K562 (cell line): ENCODE measurements at regions not wholly inside any gene's neighbourhood (a gene's known extent, or its start where the extent isn't known, plus 50 kb on each side); places are given as distances from the start of the nearest gene placed in this dataset.

Source experiments
- ATAC-seq: fragments of 200-7000 bp; cut with Tn5 transposase; 3 replicates; pipeline ENCODE4 v1.9.1; 2020; ENCODE audit warnings: moderate library complexity
- BruUV-seq: library from RNA; stranded (reverse); fragments of 400-500 nt; replicated peaks from 2 replicates; lab custom pipeline; 2021; lab: Mats Ljungman, UMichigan
- CTCF ChIA-PET: fragments of 300-600 bp; formaldehyde crosslinking; extraction: SDS; loops from one replicate; lab custom pipeline; 2021; ENCODE audit warnings: low intra/inter-chr PET ratio; lab: Yijun Ruan, JAX
- POLR2A ChIA-PET: fragments of 300-600, 350-650 bp; sonication (Branson Sonifier 250); formaldehyde crosslinking; extraction: SDS; loops from one replicate; lab custom pipeline; 2021; ENCODE audit warnings: antibody characterized with exemption, inconsistent platforms; lab: Yijun Ruan, JAX
- DNase-seq, 4 experiments: peaks; one replicate each; pipeline versions ENCODE4 v3.0.0 to v3.0.0-alpha.2; 2011 to 2018; ENCODE audit warnings: low spot score in 3 of 4, mixed read lengths in 3 of 4; ENCODE audit errors: extremely low read depth in 1 of 4
- FAIRE-seq: peaks from 2 replicates; lab custom pipeline; 2011; peaks lifted over from hg19 to GRCh38; lab: Jason Lieb, UNC
- H2AFZ ChIP-seq: 2 replicates; pipeline ENCODE4 v1.6.0; 2011; ENCODE audit warnings: low read depth, low read length, control low read depth, inconsistent platforms
- H3K27ac ChIP-seq: fragments of 200-600 bp; 3 replicates; pipeline ENCODE4 v1.8.0; 2011; ENCODE audit warnings: low read depth, mild to moderate bottlenecking, control low read depth, inconsistent platforms, low read length, moderate library complexity, mixed read lengths; ENCODE audit errors: extremely low read depth
- H3K27me3 ChIP-seq, 2 experiments: fragments of 300-600 bp in 1 of 2; 2 replicates in 1 of 2; 3 replicates in 1 of 2; pipeline versions ENCODE4 v1.6.0 to v1.8.0; 2011; ENCODE audit warnings: inconsistent platforms in 2 of 2, low read length in 2 of 2, mild to moderate bottlenecking in 1 of 2, mixed read lengths in 1 of 2, moderate library complexity in 1 of 2; ENCODE audit not compliant: control insufficient read depth in 2 of 2, insufficient read depth in 2 of 2
- H3K36me3 ChIP-seq: fragments of 300-600 bp; 3 replicates; pipeline ENCODE4 v1.8.0; 2011; ENCODE audit warnings: mild to moderate bottlenecking, low read length, inconsistent platforms; ENCODE audit not compliant: control insufficient read depth, insufficient read depth
- H3K4me1 ChIP-seq, 2 experiments: fragments of 200-600 bp in 1 of 2; replicated peaks in 1 of 2; 2 replicates in 1 of 2; 3 replicates in 1 of 2; pipeline versions ENCODE4 v1.5.1 to v1.8.0; 2011; ENCODE audit warnings: inconsistent platforms in 2 of 2, low read length in 2 of 2, mild to moderate bottlenecking in 1 of 2, mixed read lengths in 1 of 2, moderate library complexity in 1 of 2; ENCODE audit not compliant: control insufficient read depth in 2 of 2, insufficient read depth in 2 of 2
- H3K4me2 ChIP-seq: 2 replicates; pipeline ENCODE4 v1.6.1; 2011; ENCODE audit warnings: low read length, control low read depth, inconsistent platforms, mixed read lengths; ENCODE audit not compliant: insufficient read depth
- H3K4me3 ChIP-seq: fragments of 200-600 bp; sonication (generic), shearing (Covaris generic); 2 replicates; pipeline ENCODE4 v1.5.1; 2016; ENCODE audit warnings: control low read depth, inconsistent platforms
- H3K79me2 ChIP-seq: fragments of 200-600 bp; 3 replicates; pipeline ENCODE4 v1.8.0; 2011; ENCODE audit warnings: low read length, inconsistent platforms; ENCODE audit not compliant: control insufficient read depth, insufficient read depth
- H3K9ac ChIP-seq, 2 experiments: 2 replicates each; pipeline versions ENCODE4 v1.6.0 to v1.6.1; 2011; ENCODE audit warnings: low read depth in 2 of 2, low read length in 2 of 2, control low read depth in 1 of 2, inconsistent platforms in 1 of 2, mild to moderate bottlenecking in 1 of 2, mixed read lengths in 1 of 2; ENCODE audit not compliant: insufficient read depth in 1 of 2
- H3K9me1 ChIP-seq: one replicate; pipeline ENCODE4 v1.6.0; 2011; ENCODE audit warnings: inconsistent platforms, mild to moderate bottlenecking, low read length, moderate library complexity; ENCODE audit not compliant: control insufficient read depth, insufficient read depth
- H3K9me3 ChIP-seq: replicated peaks from 2 replicates; pipeline ENCODE4 v1.5.1; 2011; ENCODE audit warnings: low read depth, low read length, inconsistent platforms; ENCODE audit not compliant: control insufficient read depth, insufficient read depth
- H4K20me1 ChIP-seq: replicated peaks from 2 replicates; pipeline ENCODE4 v1.6.1; 2011; ENCODE audit warnings: low read length, inconsistent platforms, mixed read lengths; ENCODE audit not compliant: control insufficient read depth, insufficient read depth
- CCAR2 ChIP-seq: fragments of 200-400 bp; formaldehyde crosslinking; IDR thresholded peaks from 2 replicates; pipeline ENCODE4 v1.6.1; 2017; ENCODE audit warnings: mild to moderate bottlenecking, low read depth, low read length
- HNRNPK ChIP-seq: fragments of 200-400 bp; formaldehyde crosslinking; IDR thresholded peaks from one replicate; pipeline ENCODE4 v1.6.1; 2018; ENCODE audit warnings: mild to moderate bottlenecking, low read depth, low read length; ENCODE audit not compliant: poor library complexity, severe bottlenecking
- NFRKB ChIP-seq: fragments of 450-650 bp; IDR thresholded peaks from 2 replicates; pipeline ENCODE4 v1.6.1; 2016; ENCODE audit warnings: low read depth
- TAL1 ChIP-seq: fragments of 450-650 bp; IDR thresholded peaks from 2 replicates; pipeline ENCODE4 v1.6.1; 2016; ENCODE audit warnings: mild to moderate bottlenecking
- XRCC5 ChIP-seq: fragments of 200-400 bp; formaldehyde crosslinking; IDR thresholded peaks from 2 replicates; pipeline ENCODE4 v1.6.1; 2017; ENCODE audit warnings: low read depth, mild to moderate bottlenecking, low read length
- ZBTB17 ChIP-seq: fragments of 450-650 bp; formaldehyde crosslinking; IDR thresholded peaks from 2 replicates; pipeline ENCODE4 v1.4.0; 2020; ENCODE audit warnings: mild to moderate bottlenecking
- ZNF445 ChIP-seq: fragments of 250-450 bp; sonication (Bioruptor Pico); IDR thresholded peaks from 2 replicates; pipeline ENCODE4 v1.4.0; 2020; ENCODE audit warnings: low read depth, mild to moderate bottlenecking, moderate library complexity
- WGBS: fragments of 100-300 bp; shearing (Covaris generic); methylation state at CpG from one replicate; pipeline ENCODE4 v1.1.6; 2016; ENCODE audit warnings: low coverage, mixed read lengths; ENCODE audit not compliant: insufficient coverage; ENCODE audit errors: missing lambda C conversion rate; 5-methylcytosine and 5-hydroxymethylcytosine counted together
- in situ Hi-C: fragments of 300-500 bp; cut with MboI; formaldehyde crosslinking; loops from 4 replicates; pipeline ENCODE4 v1.15.0; 2018; ENCODE audit warnings: inconsistent platforms, mixed read lengths
- intact Hi-C: fragments of 100-400 bp; cut with micrococcal nuclease; formaldehyde crosslinking; loops from 2 replicates; pipeline ENCODE4 v1.14.2; 2022
- TF ChIP-seq, protein P1 (sequence below): fragments of 250-450 bp; sonication (Bioruptor Pico); IDR thresholded peaks from 2 replicates; pipeline ENCODE4 v1.8.0; 2022; ENCODE audit warnings: inconsistent platforms
- TF ChIP-seq, protein P2 (sequence below): fragments of 450-650 bp; IDR thresholded peaks from 2 replicates; pipeline ENCODE4 v1.6.1; 2017; ENCODE audit warnings: antibody characterized with exemption, mild to moderate bottlenecking
- TF ChIP-seq, protein P3 (sequence below): fragments of 250-450 bp; sonication (Bioruptor Pico); IDR thresholded peaks from 2 replicates; pipeline ENCODE4 v1.8.0; 2022; ENCODE audit warnings: inconsistent platforms, mild to moderate bottlenecking, moderate library complexity, borderline replicate concordance
- TF ChIP-seq, protein P4 (sequence below): sonication (generic); formaldehyde crosslinking; IDR thresholded peaks from 2 replicates; pipeline ENCODE4 v1.8.0; 2022; ENCODE audit warnings: mild to moderate bottlenecking, low read depth, missing genetic modification reagents

DNA sequence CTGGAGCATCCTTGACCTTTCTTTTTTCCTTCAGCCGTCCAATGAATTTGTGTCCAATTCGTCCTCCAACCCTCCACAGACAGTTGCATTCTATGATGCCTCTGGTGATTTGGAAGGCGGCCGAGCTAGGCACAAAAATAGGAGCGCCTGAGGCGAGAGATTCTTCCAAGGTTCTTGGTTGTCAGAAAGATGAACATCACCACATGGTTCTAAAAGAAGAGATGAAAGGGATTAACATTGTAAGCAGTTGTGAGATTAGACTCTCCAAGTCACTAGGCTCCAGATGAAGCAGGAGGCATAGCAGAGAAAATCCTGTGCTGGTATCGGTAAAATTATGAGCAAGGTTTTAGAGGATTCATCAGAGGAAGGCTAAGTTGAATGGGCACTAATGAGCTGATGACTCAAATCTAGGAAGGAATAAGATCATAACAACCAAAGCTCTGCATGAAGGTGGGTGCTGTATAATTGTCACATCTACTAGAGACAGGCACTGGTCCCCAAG is 75.4 kb upstream of the MAP4K3 start:
- Histone ChIP-seq H3K9ac (peak overlapping the region; percentile 15 to 35; a peak in 3 of 4 replicates), H3K4me1 (peaks cover 27 to 53% of the 10 kb centered on the region in 2 experiments), H3K9me1 (no peaks in the 10 kb centered on the region), H3K79me2 (no peaks in the 10 kb centered on the region), H3K4me2 (peak overlapping the region; percentile 44), H3K27me3 (no peaks in the 10 kb centered on the region), H4K20me1 (no peaks in the 10 kb centered on the region), H3K9me3 (no peaks in the 10 kb centered on the region), H3K27ac (peak overlapping the region; percentile 77), H2AFZ (peak overlapping the region; percentile 84), H3K36me3 (no peaks in the 10 kb centered on the region), H3K4me3 (no peak overlapping the region)
- ChIA-PET CTCF (no interaction called here), POLR2A (interaction anchor here (0.7 to 2.4 kb wide), 4 partner anchors 10 to 68 kb away, joined by 3 to 11 read pairs (median 4); no protein-coding TSS in a partner anchor)
- ATAC-seq (peak; percentile 2; the same call in 2 of the 3 replicates), DNase-seq (peak in 1 of 4 experiments; percentile 42), FAIRE-seq (no peak)
- 5% methylated on average over 7 of the region's 7 CpGs for WGBS
- in situ Hi-C loops: no loop called here
- BruUV-seq: no TSS peak
- intact Hi-C loops: loop anchor here (5.0 to 10.0 kb wide), 2 partner anchors 85 to 278 kb away; no protein-coding TSS in a partner anchor
- no peak for TF ChIP-seq CCAR2
- TF ChIP-seq, protein P1, sequence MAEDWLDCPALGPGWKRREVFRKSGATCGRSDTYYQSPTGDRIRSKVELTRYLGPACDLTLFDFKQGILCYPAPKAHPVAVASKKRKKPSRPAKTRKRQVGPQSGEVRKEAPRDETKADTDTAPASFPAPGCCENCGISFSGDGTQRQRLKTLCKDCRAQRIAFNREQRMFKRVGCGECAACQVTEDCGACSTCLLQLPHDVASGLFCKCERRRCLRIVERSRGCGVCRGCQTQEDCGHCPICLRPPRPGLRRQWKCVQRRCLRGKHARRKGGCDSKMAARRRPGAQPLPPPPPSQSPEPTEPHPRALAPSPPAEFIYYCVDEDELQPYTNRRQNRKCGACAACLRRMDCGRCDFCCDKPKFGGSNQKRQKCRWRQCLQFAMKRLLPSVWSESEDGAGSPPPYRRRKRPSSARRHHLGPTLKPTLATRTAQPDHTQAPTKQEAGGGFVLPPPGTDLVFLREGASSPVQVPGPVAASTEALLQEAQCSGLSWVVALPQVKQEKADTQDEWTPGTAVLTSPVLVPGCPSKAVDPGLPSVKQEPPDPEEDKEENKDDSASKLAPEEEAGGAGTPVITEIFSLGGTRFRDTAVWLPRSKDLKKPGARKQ (CRISPR knock-in tag): no peak
- TF ChIP-seq ZNF445 (CRISPR knock-in tag): no peak
- TF ChIP-seq, protein P2, sequence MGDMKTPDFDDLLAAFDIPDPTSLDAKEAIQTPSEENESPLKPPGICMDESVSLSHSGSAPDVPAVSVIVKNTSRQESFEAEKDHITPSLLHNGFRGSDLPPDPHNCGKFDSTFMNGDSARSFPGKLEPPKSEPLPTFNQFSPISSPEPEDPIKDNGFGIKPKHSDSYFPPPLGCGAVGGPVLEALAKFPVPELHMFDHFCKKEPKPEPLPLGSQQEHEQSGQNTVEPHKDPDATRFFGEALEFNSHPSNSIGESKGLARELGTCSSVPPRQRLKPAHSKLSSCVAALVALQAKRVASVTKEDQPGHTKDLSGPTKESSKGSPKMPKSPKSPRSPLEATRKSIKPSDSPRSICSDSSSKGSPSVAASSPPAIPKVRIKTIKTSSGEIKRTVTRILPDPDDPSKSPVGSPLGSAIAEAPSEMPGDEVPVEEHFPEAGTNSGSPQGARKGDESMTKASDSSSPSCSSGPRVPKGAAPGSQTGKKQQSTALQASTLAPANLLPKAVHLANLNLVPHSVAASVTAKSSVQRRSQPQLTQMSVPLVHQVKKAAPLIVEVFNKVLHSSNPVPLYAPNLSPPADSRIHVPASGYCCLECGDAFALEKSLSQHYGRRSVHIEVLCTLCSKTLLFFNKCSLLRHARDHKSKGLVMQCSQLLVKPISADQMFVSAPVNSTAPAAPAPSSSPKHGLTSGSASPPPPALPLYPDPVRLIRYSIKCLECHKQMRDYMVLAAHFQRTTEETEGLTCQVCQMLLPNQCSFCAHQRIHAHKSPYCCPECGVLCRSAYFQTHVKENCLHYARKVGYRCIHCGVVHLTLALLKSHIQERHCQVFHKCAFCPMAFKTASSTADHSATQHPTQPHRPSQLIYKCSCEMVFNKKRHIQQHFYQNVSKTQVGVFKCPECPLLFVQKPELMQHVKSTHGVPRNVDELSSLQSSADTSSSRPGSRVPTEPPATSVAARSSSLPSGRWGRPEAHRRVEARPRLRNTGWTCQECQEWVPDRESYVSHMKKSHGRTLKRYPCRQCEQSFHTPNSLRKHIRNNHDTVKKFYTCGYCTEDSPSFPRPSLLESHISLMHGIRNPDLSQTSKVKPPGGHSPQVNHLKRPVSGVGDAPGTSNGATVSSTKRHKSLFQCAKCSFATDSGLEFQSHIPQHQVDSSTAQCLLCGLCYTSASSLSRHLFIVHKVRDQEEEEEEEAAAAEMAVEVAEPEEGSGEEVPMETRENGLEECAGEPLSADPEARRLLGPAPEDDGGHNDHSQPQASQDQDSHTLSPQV: peak; percentile 18; the same call in 1 of the 2 replicates
- TF ChIP-seq, protein P3, sequence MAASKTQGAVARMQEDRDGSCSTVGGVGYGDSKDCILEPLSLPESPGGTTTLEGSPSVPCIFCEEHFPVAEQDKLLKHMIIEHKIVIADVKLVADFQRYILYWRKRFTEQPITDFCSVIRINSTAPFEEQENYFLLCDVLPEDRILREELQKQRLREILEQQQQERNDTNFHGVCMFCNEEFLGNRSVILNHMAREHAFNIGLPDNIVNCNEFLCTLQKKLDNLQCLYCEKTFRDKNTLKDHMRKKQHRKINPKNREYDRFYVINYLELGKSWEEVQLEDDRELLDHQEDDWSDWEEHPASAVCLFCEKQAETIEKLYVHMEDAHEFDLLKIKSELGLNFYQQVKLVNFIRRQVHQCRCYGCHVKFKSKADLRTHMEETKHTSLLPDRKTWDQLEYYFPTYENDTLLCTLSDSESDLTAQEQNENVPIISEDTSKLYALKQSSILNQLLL (CRISPR knock-in tag): no peak
- TF ChIP-seq ZBTB17 (CRISPR knock-in tag): no peak
- no peak for TF ChIP-seq TAL1
- 0 out of 2 replicates have a peak, but pooled peaks have one; percentile 7 for TF ChIP-seq XRCC5
- 0 out of 2 replicates have a peak, but pooled peaks have one; percentile 17 for TF ChIP-seq NFRKB
- no peak for TF ChIP-seq HNRNPK
- TF ChIP-seq, protein P4, sequence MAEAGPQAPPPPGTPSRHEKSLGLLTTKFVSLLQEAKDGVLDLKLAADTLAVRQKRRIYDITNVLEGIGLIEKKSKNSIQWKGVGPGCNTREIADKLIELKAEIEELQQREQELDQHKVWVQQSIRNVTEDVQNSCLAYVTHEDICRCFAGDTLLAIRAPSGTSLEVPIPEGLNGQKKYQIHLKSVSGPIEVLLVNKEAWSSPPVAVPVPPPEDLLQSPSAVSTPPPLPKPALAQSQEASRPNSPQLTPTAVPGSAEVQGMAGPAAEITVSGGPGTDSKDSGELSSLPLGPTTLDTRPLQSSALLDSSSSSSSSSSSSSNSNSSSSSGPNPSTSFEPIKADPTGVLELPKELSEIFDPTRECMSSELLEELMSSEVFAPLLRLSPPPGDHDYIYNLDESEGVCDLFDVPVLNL: no peak
